Nucleus accumbens (tissue), 56 donors: ENCODE measurements at regions not wholly inside any gene's neighbourhood (a gene's known extent, or its start where the extent isn't known, plus 50 kb on each side); places are given as distances from the start of the nearest gene placed in this dataset.
"Not testable (repeated sequence)": the region's sequence is repeated elsewhere in the genome, so short reads cannot be mapped to it uniquely, and the experiment has no call there.

ENCODE experiments used
- DNase-seq, 56 donors: peaks; one replicate each; lab custom pipeline; 2025; lab: John Stamatoyannopoulos, UW

DNA sequence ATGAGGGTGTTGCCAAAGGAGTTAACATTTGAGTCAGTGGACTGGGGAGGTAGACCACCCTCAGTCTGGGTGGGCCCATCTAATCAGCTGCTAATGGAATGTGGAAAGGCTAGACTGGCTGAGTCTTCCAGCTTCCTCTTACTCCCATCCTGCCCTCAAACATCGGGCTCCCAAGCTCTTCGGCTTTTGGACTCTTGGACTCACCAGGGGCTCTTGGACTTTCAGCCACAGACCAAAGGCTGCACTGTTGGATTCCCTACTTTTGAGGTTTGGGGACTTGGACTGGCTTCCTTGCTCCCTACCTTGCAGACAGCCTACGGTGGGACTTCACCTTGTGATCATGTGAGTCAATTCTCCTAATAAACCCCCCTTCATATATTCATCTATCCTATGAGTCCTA lies 276.6 kb upstream of the DIO3 start:
- DNase-seq: no peak

DNA sequence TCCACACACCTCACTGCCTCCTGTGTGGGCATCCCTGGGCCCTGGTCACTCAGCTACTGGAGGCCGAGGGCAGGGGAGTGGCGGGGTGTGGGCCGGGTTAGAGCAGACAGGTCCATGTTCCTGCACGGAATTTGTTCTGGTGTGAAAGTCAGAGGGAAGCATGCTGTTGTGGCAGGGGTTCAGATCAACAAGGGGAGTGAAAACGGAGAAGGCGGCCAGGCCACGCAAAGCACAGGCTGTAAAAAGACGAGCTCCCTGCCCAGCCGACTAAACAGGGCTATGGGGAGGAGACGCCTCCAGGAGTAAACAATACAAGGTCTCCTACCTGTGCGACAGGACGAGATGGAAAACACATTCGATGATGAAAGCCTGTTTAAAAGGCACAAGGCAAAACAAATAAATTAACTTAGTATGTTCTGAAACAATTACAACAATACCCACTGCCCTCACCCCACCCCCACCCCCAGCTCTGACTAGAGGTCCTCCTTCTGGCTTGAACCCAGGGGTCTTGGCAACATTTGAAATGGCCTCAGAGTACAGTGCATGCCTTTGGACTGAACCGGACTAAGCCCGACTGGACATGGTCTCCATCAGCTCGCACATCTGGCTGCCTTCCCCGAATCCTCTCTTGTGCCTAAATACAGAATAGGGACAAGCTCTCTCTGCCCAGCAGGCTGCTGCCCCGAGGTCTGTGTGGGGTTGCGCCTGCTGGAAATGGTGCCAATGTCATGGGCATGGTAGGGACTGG lies 274.9 kb upstream of the DIO3 start:
- no peak for DNase-seq

GRCh38 chr14:101288436-101289229 lies 272.7 kb upstream of the DIO3 start:
- no peak for DNase-seq

- no peak for DNase-seq
These were observed 272.0 kb upstream of the DIO3 start for GRCh38 chr14:101289230-101289690.

DNA sequence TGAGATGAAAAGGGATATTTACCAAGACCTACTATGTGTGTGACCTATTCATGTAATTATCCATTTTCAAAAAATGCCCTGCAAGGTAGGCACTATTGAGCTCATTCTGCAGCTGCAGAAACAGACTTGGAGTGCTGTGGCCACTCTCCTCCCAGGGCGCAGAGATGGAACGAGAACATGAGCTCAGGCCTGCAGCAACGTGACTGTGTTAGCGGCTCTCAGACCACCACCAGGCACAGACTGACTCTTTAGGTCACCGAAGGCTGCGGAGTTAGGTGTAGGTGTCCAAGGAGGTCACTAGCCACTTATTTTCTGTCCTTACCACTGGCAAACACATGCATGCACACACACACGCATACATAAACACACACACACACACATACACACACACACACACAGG lies 271.4 kb upstream of the DIO3 start:
- no peak for DNase-seq

DNA sequence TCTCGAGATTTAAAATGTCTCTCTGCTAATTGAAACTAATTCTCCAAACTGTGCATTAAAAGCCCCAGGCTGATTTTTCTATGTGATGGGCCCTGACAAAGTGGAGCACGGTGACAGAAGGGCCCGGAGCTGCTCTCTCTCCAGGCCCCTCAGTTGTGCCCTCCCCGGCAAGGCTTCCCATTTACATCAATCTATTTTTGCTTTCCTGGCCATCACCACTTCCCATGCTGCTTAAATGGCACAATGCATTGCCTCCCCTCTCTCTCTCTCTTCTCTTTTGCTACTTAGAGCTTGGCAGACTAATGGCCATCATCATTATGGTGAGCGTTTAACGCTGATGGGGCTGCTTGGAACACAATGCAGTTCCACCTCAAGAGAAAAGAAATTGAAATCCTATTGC lies 270.7 kb upstream of the DIO3 start:
- DNase-seq: no peak

GRCh38 chr14:101291390-101291789 lies 269.9 kb upstream of the DIO3 start:
- DNase-seq: no peak

- no peak for DNase-seq
These were observed 268.8 kb upstream of the DIO3 start for GRCh38 chr14:101292448-101292847.

DNA sequence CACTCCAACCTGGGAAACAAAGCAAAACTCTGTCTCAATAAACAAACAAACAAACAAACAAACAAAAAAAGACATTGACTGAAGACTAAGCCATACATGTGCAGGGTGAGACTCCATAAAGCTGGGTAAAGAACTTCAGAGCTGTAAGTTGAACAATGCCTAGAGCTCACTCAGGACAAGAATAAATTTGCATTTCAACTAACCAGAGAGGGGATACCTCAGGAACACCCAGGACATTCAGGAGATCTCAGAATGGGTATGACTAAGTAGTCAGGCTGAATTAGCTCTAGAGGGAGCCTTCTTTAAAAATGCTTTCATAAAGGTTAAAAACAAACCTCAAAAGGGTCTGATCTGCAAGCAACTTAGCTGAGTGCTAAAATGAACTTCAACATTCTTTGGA lies 267.7 kb upstream of the DIO3 start:
- no peak for DNase-seq

GRCh38 chr14:101294136-101294535 lies 267.2 kb upstream of the DIO3 start:
- DNase-seq: no peak

- DNase-seq: not testable (repeated sequence)
These were observed 261.5 kb upstream of the DIO3 start for GRCh38 chr14:101299781-101300180.

- no peak for DNase-seq
These were observed 260.3 kb upstream of the DIO3 start for GRCh38 chr14:101301011-101301410.

DNA sequence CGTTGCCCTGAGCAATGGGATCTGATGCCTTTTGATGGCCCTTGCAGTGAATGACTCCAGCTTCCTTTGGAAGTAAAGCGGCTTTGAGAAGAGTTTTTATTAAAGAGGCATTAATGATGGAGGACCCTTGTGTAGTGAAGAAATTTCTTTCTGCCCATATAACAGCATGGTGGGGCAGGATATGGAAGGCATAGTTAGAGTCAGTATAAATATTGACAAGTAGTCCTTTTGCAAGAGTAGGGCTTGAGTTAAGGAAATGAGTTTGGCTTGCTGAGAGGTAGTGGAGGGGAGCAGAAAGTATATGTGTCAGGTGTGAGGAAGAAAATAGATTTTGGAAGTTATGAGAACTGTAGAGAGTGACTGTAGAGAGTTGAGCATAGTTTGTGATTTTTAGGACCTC lies 254.1 kb upstream of the DIO3 start:
- DNase-seq: not testable (repeated sequence)

DNA sequence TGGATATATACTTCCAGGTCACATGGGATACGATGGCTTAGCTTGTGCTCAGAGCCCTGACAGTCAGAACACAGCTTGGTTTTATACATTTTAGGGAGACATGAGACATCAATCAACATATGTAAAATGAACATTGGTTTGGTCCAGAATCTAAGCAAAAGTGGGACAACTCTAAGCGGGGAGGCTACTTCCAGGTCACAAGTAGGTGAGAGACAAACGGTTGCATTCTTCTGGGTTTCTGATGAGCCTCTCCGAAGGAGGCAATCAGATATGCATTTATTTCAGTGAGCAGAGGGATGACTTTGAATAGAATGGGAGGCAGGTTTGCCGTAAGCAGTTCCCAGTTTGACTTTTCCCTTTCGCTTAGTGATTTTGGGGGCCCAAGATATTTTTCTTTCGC lies 250.1 kb upstream of the DIO3 start:
- not testable (repeated sequence) for DNase-seq

- no peak for DNase-seq
These were observed 248.0 kb upstream of the DIO3 start for GRCh38 chr14:101313268-101313667.

DNA sequence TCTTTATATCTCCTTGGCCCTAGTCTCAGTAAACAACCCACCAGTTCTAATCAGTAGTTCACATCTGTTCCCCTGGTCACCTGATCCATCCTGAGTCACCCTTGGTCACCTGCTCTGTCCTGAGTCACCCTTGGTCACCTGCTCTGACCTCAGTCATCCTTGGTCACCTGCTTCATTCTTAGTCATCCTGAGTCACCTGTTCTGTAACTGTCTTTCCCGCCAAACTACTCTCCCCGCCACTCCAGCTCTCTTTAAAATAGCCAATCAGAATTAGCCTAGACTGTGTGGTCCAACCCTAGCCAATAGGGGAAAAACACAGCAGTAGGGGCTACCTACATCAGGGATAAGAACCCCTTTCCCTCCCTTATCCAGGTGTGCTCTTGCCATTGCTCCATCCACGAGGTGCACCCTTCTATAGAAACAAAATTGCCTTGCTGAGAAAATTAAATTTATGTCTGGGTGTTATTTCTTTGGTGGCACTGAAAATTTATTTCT lies 245.4 kb upstream of the DIO3 start:
- DNase-seq: no peak

DNA sequence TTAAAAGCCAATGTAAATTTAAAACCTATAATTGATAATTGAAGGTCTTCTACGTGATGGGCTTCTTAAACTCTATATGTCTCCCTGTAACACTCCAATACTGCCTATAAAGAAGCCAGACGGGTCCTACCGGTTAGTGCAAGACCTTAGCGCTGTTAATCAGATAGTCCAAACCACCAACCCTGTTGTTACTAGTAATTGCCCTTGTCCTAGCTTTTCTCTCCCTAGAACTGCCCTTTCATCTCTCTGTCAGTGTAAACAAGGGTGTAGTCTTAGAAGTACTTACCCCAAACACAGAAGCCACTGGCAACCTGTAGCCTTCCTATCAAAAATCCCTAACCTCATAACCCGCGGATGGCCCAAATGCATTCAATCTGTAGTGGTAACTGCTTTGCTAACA lies 243.0 kb upstream of the DIO3 start:
- DNase-seq: no peak

DNA sequence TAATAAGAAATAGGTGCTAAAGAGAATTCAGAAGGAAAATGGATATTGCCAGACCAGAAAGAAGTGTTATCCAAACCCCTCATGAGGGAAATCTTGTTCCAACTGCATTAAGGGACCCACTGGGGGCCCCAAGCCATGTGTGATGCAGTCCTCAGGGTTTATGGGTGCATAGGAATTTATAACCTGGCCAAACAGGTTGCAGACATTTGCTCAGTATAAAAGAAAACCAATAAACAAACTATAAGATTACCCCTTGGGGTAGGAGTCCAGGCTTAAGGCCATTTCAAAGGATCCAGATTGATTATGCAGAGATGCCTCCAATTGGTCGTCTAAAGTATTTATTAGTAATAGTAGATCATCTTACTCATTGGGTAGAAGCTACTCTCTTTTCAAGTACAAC lies 240.9 kb upstream of the DIO3 start:
- DNase-seq: no peak

DNA sequence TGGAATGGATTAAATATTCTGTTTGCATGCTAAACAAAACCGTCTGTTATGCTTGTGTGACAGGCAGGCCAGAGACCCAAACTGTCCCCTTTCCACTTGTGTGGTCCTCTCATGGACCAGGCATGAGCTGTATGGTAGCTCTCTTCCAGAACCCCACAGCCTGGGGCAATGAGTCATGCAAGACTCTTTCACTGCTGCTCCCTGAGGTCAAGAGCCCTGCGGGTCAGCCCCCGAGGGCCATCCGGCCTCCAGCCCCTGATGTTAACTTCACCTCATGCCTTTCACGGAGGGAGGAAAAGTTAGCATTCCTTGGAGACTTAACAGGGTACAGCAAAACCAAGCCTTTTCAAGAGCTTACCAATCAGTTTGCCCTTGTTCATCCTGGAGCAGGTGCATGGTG lies 239.1 kb upstream of the DIO3 start:
- DNase-seq: no peak

- peak in 7 of 56 donors; percentile 4 to 38 (median 18) for DNase-seq
These were observed 238.2 kb upstream of the DIO3 start for GRCh38 chr14:101323111-101323510.

GRCh38 chr14:101323614-101324235 lies 237.6 kb upstream of the DIO3 start:
- not testable (repeated sequence) for DNase-seq
